Islet of Langerhans (tissue), 1 donor: ENCODE measurements at regions not wholly inside any gene's neighbourhood (a gene's known extent, or its start where the extent isn't known, plus 50 kb on each side); places are given as distances from the start of the nearest gene placed in this dataset.

Experiments used
- FAIRE-seq: peaks from one replicate; lab custom pipeline; 2011; peaks lifted over from hg19 to GRCh38; lab: Jason Lieb, UNC

GRCh38 chr2:64857581-64858471 lies 131.4 kb upstream of the SLC1A4 start:
- no peak for FAIRE-seq

GRCh38 chr2:64858541-64859311 lies 130.5 kb upstream of the SLC1A4 start:
- FAIRE-seq = no peak

GRCh38 chr2:64859312-64860212 lies 129.6 kb upstream of the SLC1A4 start:
- FAIRE-seq = no peak

GRCh38 chr2:64860276-64860885 lies 128.8 kb upstream of the SLC1A4 start:
- FAIRE-seq = no peak

GRCh38 chr2:64860936-64861335 lies 128.3 kb upstream of the SLC1A4 start:
- FAIRE-seq = no peak

GRCh38 chr2:64861452-64862397 lies 127.5 kb upstream of the SLC1A4 start:
- no peak for FAIRE-seq

GRCh38 chr2:64862623-64863022 lies 126.6 kb upstream of the SLC1A4 start:
- FAIRE-seq = no peak

- FAIRE-seq = no peak
These were observed 125.9 kb upstream of the SLC1A4 start for GRCh38 chr2:64863097-64863820.

GRCh38 chr2:64865073-64865830 lies 123.9 kb upstream of the SLC1A4 start:
- FAIRE-seq = no peak

GRCh38 chr2:64865831-64866345 lies 123.3 kb upstream of the SLC1A4 start:
- FAIRE-seq = no peak

- no peak for FAIRE-seq
These were observed 122.4 kb upstream of the SLC1A4 start for GRCh38 chr2:64866797-64867196.

- no peak for FAIRE-seq
These were observed 121.8 kb upstream of the SLC1A4 start for GRCh38 chr2:64867253-64867996.

- FAIRE-seq = no peak
These were observed 120.1 kb upstream of the SLC1A4 start for GRCh38 chr2:64869126-64869525.

- no peak for FAIRE-seq
These were observed 115.7 kb upstream of the SLC1A4 start for GRCh38 chr2:64873472-64873924.

GRCh38 chr2:64874593-64874992 lies 114.6 kb upstream of the SLC1A4 start:
- no peak for FAIRE-seq

- no peak for FAIRE-seq
These were observed 113.8 kb upstream of the SLC1A4 start for GRCh38 chr2:64875368-64875767.

- FAIRE-seq = no peak
These were observed 113.0 kb upstream of the SLC1A4 start for GRCh38 chr2:64876137-64876647.

- FAIRE-seq = no peak
These were observed 109.5 kb upstream of the SLC1A4 start for GRCh38 chr2:64879745-64880144.
